Large intestine (tissue), 3 donors: ENCODE measurements at regions not wholly inside any gene's neighbourhood (a gene's known extent, or its start where the extent isn't known, plus 50 kb on each side); places are given as distances from the start of the nearest gene placed in this dataset.

Source experiments
- DNase-seq, 2 donors: peaks; one replicate each; pipeline versions ENCODE4 v3.0.0 to v3.0.0-alpha.2; 2013
- H3K27ac ChIP-seq: one replicate; pipeline ENCODE4 v1.5.1; 2013; ENCODE audit warnings: low read length
- H3K27me3 ChIP-seq: 2 replicates; pipeline ENCODE4 v1.6.1; 2013; ENCODE audit warnings: low read length; ENCODE audit not compliant: control insufficient read depth, insufficient read depth
- H3K36me3 ChIP-seq: 2 replicates; pipeline ENCODE4 v1.6.1; 2013; ENCODE audit warnings: low read length; ENCODE audit not compliant: control insufficient read depth, insufficient read depth
- H3K4me1 ChIP-seq: one replicate; pipeline ENCODE4 v1.6.1; 2013; ENCODE audit warnings: low read length; ENCODE audit not compliant: control insufficient read depth, insufficient read depth
- H3K4me3 ChIP-seq: one replicate; pipeline ENCODE4 v1.5.1; 2013; ENCODE audit warnings: low read length
- H3K9me3 ChIP-seq: one replicate; pipeline ENCODE4 v1.6.1; 2013; ENCODE audit warnings: mild to moderate bottlenecking, low read depth, low read length, moderate library complexity; ENCODE audit not compliant: control insufficient read depth
- WGBS: methylation state at CpG from one replicate; pipeline ENCODE4 v1.1.5; 2013; ENCODE audit warnings: low lambda C conversion rate; ENCODE audit not compliant: insufficient coverage; 5-methylcytosine and 5-hydroxymethylcytosine counted together

DNA sequence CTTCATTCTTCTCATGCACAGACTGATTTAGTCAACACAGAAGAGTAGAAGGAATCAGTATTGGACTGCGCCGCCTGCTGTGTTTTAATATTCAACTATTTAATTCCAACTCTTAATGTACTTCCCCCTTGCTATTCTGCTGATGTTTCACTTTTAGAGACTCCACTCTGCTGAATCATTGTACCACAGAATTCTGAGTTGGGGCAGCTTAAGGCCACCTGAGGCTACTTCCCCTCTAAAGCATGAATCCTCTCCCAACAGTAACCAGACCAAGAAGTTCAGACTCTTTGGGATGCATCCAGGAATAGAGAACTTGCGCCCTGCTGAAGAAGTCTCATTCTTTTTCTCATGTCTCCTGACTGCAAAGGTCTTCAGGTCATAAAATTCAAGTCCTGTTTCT is 708.8 kb downstream of the UQCRFS1 start:
- Histone ChIP-seq H3K27me3 (no peaks in the 10 kb centered on the region), H3K4me3 (no peak overlapping the region), H3K9me3 (no peaks in the 10 kb centered on the region), H3K4me1 (no peaks in the 10 kb centered on the region), H3K36me3 (no peaks in the 10 kb centered on the region), H3K27ac (no peak overlapping the region)
- WGBS: 88% methylated on average over 2 of the region's 3 CpGs
- DNase-seq: no peak

DNA sequence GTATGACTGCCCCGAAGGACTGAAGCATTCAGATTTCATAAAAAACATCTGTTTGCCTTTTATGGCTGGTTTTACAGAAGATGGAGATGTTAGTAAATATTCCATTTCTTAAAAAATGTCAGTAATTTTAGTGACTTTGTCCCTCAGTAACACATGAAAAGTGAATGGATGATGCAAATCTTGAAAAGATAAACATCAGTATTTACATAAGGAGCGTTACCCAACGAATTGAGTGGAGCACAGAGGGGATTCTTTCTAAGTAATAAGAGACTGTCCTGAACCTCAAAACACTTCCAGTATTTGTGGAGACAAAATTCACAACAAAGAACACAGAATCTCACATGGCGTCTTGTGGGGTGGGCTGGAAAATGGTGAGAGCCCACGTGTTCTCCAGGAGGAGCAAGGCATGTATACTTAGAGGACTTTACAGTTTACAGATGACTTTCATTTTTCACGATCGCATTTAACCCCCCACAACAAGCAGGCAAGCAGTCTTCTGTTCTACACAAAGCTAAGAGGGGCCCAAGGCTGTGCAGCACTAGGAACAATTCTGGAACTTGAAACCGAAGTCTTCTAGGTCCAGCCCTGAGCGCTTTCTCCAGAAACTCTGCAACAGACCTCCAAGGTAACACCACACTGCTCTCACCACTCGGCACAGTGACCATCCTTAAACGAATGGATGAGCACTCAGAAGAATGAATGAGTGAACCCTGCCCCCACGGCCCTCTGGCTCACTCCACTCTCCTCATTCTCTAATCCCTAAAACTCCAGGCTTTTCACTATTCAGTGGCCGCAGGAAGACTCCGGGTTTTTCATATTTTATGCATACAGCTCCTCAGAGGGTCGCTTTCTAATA is 709.8 kb downstream of the UQCRFS1 start:
- Histone ChIP-seq H3K4me3 (no peak overlapping the region), H3K9me3 (no peaks in the 10 kb centered on the region), H3K27me3 (no peaks in the 10 kb centered on the region), H3K4me1 (no peaks in the 10 kb centered on the region), H3K27ac (no peak overlapping the region), H3K36me3 (no peaks in the 10 kb centered on the region)
- 13% methylated on average over 2 of the region's 15 CpGs for WGBS
- peak in 1 of 2 donors; percentile 14 for DNase-seq

DNA sequence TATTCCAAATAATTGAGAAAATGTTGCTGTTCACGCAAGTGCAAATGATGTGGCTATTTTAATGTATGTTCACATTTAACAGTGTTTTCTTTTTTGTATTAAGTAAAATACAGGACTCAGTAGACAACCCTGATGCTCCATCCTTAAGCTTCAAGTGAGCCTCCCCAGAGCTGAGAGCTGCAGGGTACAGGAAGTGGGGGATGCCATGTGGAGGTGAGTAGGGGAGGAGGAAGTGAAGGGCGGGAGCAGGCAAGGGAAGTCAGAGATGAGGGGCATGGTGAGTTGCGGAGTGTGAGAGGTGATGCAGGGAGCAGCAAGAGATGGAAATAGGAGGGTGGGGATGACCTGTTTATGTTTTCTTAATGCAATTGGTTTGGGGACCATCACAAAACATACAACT is 711.0 kb downstream of the UQCRFS1 start:
- H3K36me3 ChIP-seq: no peaks in the 10 kb centered on the region
- no peaks in the 10 kb centered on the region for H3K27me3 ChIP-seq
- H3K27ac ChIP-seq: no peak overlapping the region
- H3K4me3 ChIP-seq: no peak overlapping the region
- no peak for DNase-seq
- no CpG with 5 or more reads among the region's 3 CpGs for WGBS
- no peaks in the 10 kb centered on the region for H3K9me3 ChIP-seq
- H3K4me1 ChIP-seq: no peaks in the 10 kb centered on the region

DNA sequence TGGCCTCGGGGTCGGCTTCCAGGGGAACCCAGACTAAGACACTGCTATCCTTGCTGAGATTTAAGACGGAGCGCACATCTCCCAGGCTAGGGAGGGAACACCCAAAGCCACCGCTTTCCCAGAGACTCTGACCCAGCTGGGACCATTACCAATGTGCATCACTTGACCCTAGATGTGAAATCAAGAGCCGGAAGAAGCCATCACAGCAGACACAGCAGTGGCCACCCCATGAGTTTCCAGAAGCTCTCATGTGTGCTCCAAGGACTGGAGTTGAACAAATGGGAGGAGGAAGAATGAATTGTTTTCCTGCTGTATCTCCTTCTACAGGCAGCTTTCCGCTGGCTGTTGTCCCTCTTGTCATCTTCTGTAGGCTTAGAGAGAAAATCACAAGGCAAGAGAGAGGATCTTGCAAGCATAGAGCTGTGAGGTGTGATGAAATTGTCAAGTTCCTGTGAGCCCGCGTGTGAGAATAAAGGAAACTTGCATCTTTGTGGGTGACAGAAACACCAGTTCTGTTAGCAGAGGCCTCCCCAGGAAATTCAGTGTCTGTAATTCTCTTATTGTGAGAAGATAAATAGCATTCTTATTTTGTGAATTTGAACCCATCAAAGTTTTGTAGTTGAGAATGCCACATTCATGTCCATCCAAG is 711.8 kb downstream of the UQCRFS1 start:
- no peak overlapping the region for H3K4me3 ChIP-seq
- no CpG with 5 or more reads among the region's 9 CpGs for WGBS
- no peaks in the 10 kb centered on the region for H3K27me3 ChIP-seq
- H3K9me3 ChIP-seq: no peaks in the 10 kb centered on the region
- no peaks in the 10 kb centered on the region for H3K36me3 ChIP-seq
- H3K4me1 ChIP-seq: no peaks in the 10 kb centered on the region
- no peak for DNase-seq
- H3K27ac ChIP-seq: no peak overlapping the region

DNA sequence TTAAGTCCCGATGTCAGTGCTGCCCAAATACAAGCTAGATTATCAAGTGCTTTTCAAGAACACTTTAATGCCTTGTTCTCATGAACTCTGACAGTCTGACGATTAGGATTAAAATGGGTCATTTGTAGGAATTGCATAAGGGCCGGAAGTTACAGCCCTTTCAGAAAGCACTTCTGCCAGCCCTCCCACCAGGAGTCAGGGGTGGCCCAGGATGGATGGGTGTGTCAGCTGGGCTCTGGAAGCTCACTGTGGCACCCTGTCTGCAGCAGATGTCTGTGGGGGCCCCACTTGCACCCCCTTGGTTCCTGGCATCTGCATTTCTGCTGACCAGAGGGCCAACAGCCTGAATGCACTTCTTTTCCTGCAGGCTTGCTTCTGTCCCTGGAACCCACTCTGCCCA is 712.7 kb downstream of the UQCRFS1 start:
- H3K4me1 ChIP-seq: no peaks in the 10 kb centered on the region
- no peak overlapping the region for H3K4me3 ChIP-seq
- DNase-seq: no peak
- WGBS: no CpG with 5 or more reads among the region's 3 CpGs
- H3K36me3 ChIP-seq: no peaks in the 10 kb centered on the region
- no peaks in the 10 kb centered on the region for H3K9me3 ChIP-seq
- H3K27ac ChIP-seq: no peak overlapping the region
- H3K27me3 ChIP-seq: no peaks in the 10 kb centered on the region

DNA sequence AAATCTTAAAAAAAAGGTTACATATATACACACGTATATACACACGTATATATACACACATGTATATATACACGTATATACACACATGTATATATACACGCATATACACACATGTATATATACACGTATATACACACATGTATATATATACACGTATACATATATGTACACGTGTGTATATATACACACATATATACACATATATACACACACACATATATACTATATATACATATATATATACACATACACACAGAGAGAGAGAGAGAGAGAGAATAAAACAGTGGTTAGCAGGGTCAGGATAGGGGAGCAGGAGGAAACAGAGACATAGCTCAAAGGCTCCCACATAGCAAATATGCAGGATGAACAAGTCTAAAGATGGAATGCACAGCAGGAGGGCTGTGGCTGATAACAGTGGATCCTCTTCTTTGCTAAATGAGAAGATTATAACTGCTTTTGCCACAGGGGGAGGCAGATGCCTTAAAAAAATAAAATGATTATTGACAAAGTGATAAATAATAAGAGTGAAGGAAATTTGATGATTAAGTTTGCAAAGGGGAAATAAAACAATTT is 714.5 kb downstream of the UQCRFS1 start:
- Histone ChIP-seq H3K27ac (no peak overlapping the region), H3K27me3 (no peaks in the 10 kb centered on the region), H3K4me1 (no peaks in the 10 kb centered on the region), H3K4me3 (no peak overlapping the region), H3K9me3 (no peaks in the 10 kb centered on the region), H3K36me3 (no peaks in the 10 kb centered on the region)
- DNase-seq: no peak
- WGBS: no CpG with 5 or more reads among the region's 7 CpGs

DNA sequence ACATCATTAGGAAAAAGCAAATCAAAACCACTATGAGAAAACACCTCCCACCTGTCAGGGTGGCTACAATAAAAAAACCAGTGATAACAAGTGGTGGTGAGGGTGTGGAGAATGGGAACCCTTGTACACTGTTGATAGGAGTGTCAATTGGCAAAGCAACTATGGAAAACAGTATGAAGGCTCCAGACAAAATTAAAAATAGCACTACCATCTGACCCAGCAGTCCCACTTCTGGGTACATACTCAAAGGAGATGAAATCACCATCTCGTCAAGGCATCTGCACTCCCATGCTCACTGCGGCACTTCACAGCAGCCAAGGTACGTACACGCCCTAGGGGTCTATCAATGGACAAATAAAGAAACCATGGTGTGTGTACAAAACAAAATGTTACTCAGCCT is 715.1 kb downstream of the UQCRFS1 start:
- Histone ChIP-seq H3K36me3 (no peaks in the 10 kb centered on the region), H3K27ac (no peak overlapping the region), H3K9me3 (no peaks in the 10 kb centered on the region), H3K4me3 (no peak overlapping the region), H3K27me3 (no peaks in the 10 kb centered on the region), H3K4me1 (no peaks in the 10 kb centered on the region)
- no peak for DNase-seq
- WGBS: no CpG with 5 or more reads among the region's 4 CpGs

DNA sequence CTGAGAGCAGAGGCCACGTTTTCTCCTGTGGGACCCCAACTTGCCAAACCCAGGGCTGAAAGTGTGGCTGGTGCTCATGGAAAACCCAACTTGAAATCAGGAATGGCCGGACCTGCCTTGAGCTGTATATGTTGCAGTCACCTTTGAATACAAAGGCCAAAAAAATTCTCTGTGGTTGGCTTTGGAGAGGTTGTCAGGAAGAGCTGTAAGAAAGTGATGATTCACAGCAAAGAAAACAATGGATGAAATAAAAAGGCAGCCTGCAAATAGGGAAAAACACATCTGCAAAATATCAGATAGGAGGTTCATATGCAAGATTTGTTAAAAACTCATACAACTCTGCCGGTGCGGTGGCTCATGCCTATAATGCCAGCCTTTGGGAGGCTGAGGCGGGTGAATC is 715.8 kb downstream of the UQCRFS1 start:
- no peaks in the 10 kb centered on the region for H3K9me3 ChIP-seq
- no peak for DNase-seq
- no peaks in the 10 kb centered on the region for H3K27me3 ChIP-seq
- WGBS: 80% methylated on average over 1 of the region's 5 CpGs
- no peak overlapping the region for H3K27ac ChIP-seq
- H3K4me1 ChIP-seq: no peaks in the 10 kb centered on the region
- no peak overlapping the region for H3K4me3 ChIP-seq
- H3K36me3 ChIP-seq: no peaks in the 10 kb centered on the region

DNA sequence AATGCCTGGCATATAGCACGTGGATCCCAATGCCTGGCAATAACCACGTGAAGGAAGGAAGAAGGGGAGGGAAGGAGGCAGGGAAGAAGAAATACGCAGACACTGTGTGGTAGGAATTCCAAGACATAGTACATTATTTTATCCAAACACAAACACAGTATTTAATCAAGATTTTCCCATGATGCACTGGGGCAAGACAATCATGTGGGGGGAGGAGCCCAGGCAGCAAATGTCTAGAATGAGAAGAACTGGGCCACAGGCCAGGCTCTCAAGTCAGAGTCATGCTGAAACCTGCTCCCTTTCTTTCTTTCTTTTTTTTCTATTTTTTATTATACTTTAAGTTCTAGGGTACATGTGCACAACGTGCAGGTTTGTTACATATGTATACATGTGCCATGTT is 717.9 kb downstream of the UQCRFS1 start:
- Histone ChIP-seq H3K4me3 (no peak overlapping the region), H3K9me3 (no peaks in the 10 kb centered on the region), H3K4me1 (no peaks in the 10 kb centered on the region), H3K36me3 (no peaks in the 10 kb centered on the region), H3K27ac (no peak overlapping the region), H3K27me3 (no peaks in the 10 kb centered on the region)
- 100% methylated on average over 1 of the region's 4 CpGs for WGBS
- no peak for DNase-seq

DNA sequence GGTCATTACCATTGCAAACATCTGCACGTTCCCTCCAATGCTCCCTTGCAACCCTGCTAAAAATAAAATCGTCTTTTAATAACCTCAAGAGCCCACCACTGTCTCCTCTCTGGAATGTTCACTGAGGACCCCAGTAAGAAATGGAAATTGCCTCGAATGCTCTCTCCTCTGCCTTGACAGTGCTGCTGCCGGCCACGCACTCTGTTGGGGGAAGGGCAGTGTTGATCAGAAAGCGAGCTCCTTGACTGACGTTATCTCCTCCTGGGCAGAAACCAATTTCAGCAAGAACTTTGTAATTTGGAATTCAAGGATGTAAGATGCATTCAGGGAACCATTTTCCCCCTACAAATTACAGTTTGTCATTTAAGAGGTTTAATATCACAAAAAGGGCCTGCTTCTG is 718.5 kb downstream of the UQCRFS1 start:
- DNase-seq: no peak
- H3K4me3 ChIP-seq: no peak overlapping the region
- H3K4me1 ChIP-seq: no peaks in the 10 kb centered on the region
- H3K27me3 ChIP-seq: no peaks in the 10 kb centered on the region
- H3K27ac ChIP-seq: no peak overlapping the region
- no CpG with 5 or more reads among the region's 7 CpGs for WGBS
- no peaks in the 10 kb centered on the region for H3K9me3 ChIP-seq
- no peaks in the 10 kb centered on the region for H3K36me3 ChIP-seq
